ENCODE measurements at regions not wholly inside any gene's neighbourhood (a gene's known extent, or its start where the extent isn't known, plus 50 kb on each side); places are given as distances from the start of the nearest gene placed in this dataset.
"Not testable (repeated sequence)": the region's sequence is repeated elsewhere in the genome, so short reads cannot be mapped to it uniquely, and the experiment has no call there.

GRCh38 chr1:117707371-117707770 is 101.5 kb downstream of the TENT5C start:
- DNase-seq (ENCODE audit: low read depth), result no peak

GRCh38 chr1:117708323-117709248 is 102.7 kb downstream of the TENT5C start:
- no peak for DNase-seq (ENCODE audit: low read depth)

- DNase-seq (ENCODE audit: low read depth), result no peak
Measured at GRCh38 chr1:117709249-117709691, 103.4 kb downstream of the TENT5C start.

GRCh38 chr1:117710710-117711109 is 104.9 kb downstream of the TENT5C start:
- no peak for DNase-seq (ENCODE audit: low read depth)

GRCh38 chr1:117712621-117713020 is 106.8 kb downstream of the TENT5C start:
- no peak for DNase-seq (ENCODE audit: low read depth)

- DNase-seq (ENCODE audit: low read depth), result no peak
Measured at GRCh38 chr1:117714546-117714945, 108.7 kb downstream of the TENT5C start.

GRCh38 chr1:117716030-117716429 is 110.2 kb downstream of the TENT5C start:
- not testable (repeated sequence) for DNase-seq (ENCODE audit: low read depth)

- DNase-seq (ENCODE audit: low read depth), result not testable (repeated sequence)
Measured at GRCh38 chr1:117717980-117718379, 112.1 kb downstream of the TENT5C start.

GRCh38 chr1:117718596-117718995 is 112.7 kb downstream of the TENT5C start:
- not testable (repeated sequence) for DNase-seq (ENCODE audit: low read depth)

GRCh38 chr1:117719004-117719403 is 113.2 kb downstream of the TENT5C start:
- DNase-seq (ENCODE audit: low read depth), result no peak

- no peak for DNase-seq (ENCODE audit: low read depth)
Measured at GRCh38 chr1:117732065-117732797, 126.4 kb downstream of the TENT5C start.

- DNase-seq (ENCODE audit: low read depth), result no peak
Measured at GRCh38 chr1:117732956-117733355, 127.1 kb downstream of the TENT5C start.

- DNase-seq (ENCODE audit: low read depth), result no peak
Measured at GRCh38 chr1:117734403-117734802, 128.6 kb downstream of the TENT5C start.

GRCh38 chr1:117735045-117735992 is 129.5 kb downstream of the TENT5C start:
- no peak for DNase-seq (ENCODE audit: low read depth)

- no peak for DNase-seq (ENCODE audit: low read depth)
Measured at GRCh38 chr1:117739504-117739903, 133.7 kb downstream of the TENT5C start.

GRCh38 chr1:117740496-117740895 is 134.6 kb downstream of the TENT5C start:
- no peak for DNase-seq (ENCODE audit: low read depth)

GRCh38 chr1:117746565-117746964 is 140.7 kb downstream of the TENT5C start:
- DNase-seq (ENCODE audit: low read depth), result not testable (repeated sequence)

- no peak for DNase-seq (ENCODE audit: low read depth)
Measured at GRCh38 chr1:117747605-117748004, 141.8 kb downstream of the TENT5C start.

- DNase-seq (ENCODE audit: low read depth), result no peak
Measured at GRCh38 chr1:117751321-117751720, 145.5 kb downstream of the TENT5C start.

- DNase-seq (ENCODE audit: low read depth), result no peak
Measured at GRCh38 chr1:117752661-117753060, 146.8 kb downstream of the TENT5C start.

- DNase-seq (ENCODE audit: low read depth), result no peak
Measured at GRCh38 chr1:117753232-117753631, 147.4 kb downstream of the TENT5C start.

GRCh38 chr1:117753652-117754051 is 147.8 kb downstream of the TENT5C start:
- DNase-seq (ENCODE audit: low read depth), result no peak

All from activated T-helper 9 cell treated with anti-CD3 and anti-CD28 coated beads, Interleukin-2, amount 50 U/mL, for 16 hours (primary cell).